Suprapubic skin (tissue), 4 donors: ENCODE measurements at regions not wholly inside any gene's neighbourhood (a gene's known extent, or its start where the extent isn't known, plus 50 kb on each side); places are given as distances from the start of the nearest gene placed in this dataset.

Experiments
- DNase-seq, 2 donors: peaks; one replicate each; pipeline ENCODE4 v3.0.0-alpha.2; 2019; ENCODE audit warnings: low spot score in 2 of 2
- H3K27ac ChIP-seq: fragments of 200-600 bp; sonication (generic); one replicate; pipeline ENCODE4 v1.5.1; 2019
- H3K27me3 ChIP-seq: fragments of 200-600 bp; sonication (generic); one replicate; pipeline ENCODE4 v1.5.1; 2019
- H3K36me3 ChIP-seq: fragments of 200-600 bp; sonication (generic); one replicate; pipeline ENCODE4 v1.5.1; 2019
- H3K4me1 ChIP-seq: fragments of 200-600 bp; sonication (generic); one replicate; pipeline ENCODE4 v1.5.1; 2019
- H3K4me3 ChIP-seq: fragments of 200-600 bp; sonication (generic); one replicate; pipeline ENCODE4 v1.5.1; 2019; ENCODE audit warnings: mild to moderate bottlenecking
- H3K9me3 ChIP-seq: fragments of 200-600 bp; sonication (generic); one replicate; pipeline ENCODE4 v1.5.1; 2019
- EP300 ChIP-seq: sonication (generic); formaldehyde crosslinking; IDR thresholded peaks from one replicate; pipeline ENCODE4 v1.6.1; 2017; ENCODE audit warnings: antibody characterized with exemption
- POLR2A ChIP-seq, 2 donors: fragments of 450-650 bp; IDR thresholded peaks; one replicate each; pipeline ENCODE4 v1.6.1; 2017; ENCODE audit warnings: antibody characterized with exemption in 2 of 2, mild to moderate bottlenecking in 2 of 2, moderate library complexity in 2 of 2
- POLR2AphosphoS5 ChIP-seq, 3 donors: sonication (generic); formaldehyde crosslinking; IDR thresholded peaks; one replicate each; pipeline ENCODE4 v1.6.1; 2017; ENCODE audit warnings: antibody characterized with exemption in 3 of 3
- WGBS: methylation state at CpG from one replicate; pipeline ENCODE4 v1.1.5; 2018; 5-methylcytosine and 5-hydroxymethylcytosine counted together
- TF ChIP-seq, protein P1 (sequence below), 2 donors: fragments of 200-600 bp in 1 of 2; fragments of 450-650 bp in 1 of 2; sonication (generic) in 1 of 2; IDR thresholded peaks; one replicate each; pipeline ENCODE4 v1.5.1; 2016 to 2019; ENCODE audit warnings: antibody characterized with exemption in 2 of 2, mild to moderate bottlenecking in 1 of 2, moderate library complexity in 1 of 2

GRCh38 chr1:79790950-79791349 lies 784.4 kb upstream of the ADGRL4 start:
- 67% methylated on average over 1 of the region's 1 CpG for WGBS
- Histone ChIP-seq H3K36me3 (no peaks in the 10 kb centered on the region), H3K27me3 (no peaks in the 10 kb centered on the region), H3K9me3 (no peaks in the 10 kb centered on the region), H3K27ac (no peak overlapping the region), H3K4me3 (no peak overlapping the region), H3K4me1 (no peaks in the 10 kb centered on the region)
- DNase-seq: no peak
- TF ChIP-seq EP300 (no peak), POLR2A (IDR thresholded peaks at IDR 0.05) (no peak), POLR2AphosphoS5 (IDR thresholded peaks at IDR 0.05) (no peak)
- TF ChIP-seq, protein P1, sequence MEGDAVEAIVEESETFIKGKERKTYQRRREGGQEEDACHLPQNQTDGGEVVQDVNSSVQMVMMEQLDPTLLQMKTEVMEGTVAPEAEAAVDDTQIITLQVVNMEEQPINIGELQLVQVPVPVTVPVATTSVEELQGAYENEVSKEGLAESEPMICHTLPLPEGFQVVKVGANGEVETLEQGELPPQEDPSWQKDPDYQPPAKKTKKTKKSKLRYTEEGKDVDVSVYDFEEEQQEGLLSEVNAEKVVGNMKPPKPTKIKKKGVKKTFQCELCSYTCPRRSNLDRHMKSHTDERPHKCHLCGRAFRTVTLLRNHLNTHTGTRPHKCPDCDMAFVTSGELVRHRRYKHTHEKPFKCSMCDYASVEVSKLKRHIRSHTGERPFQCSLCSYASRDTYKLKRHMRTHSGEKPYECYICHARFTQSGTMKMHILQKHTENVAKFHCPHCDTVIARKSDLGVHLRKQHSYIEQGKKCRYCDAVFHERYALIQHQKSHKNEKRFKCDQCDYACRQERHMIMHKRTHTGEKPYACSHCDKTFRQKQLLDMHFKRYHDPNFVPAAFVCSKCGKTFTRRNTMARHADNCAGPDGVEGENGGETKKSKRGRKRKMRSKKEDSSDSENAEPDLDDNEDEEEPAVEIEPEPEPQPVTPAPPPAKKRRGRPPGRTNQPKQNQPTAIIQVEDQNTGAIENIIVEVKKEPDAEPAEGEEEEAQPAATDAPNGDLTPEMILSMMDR (IDR thresholded peaks at IDR 0.05): no peak

- no peaks in the 10 kb centered on the region for H3K27me3 ChIP-seq
- no peak overlapping the region for H3K4me3 ChIP-seq
- WGBS: 76% methylated on average over 4 of the region's 4 CpGs
- H3K27ac ChIP-seq: no peak overlapping the region
- TF ChIP-seq, protein P1 (IDR thresholded peaks at IDR 0.05): no peak
- H3K36me3 ChIP-seq: no peaks in the 10 kb centered on the region
- DNase-seq: no peak
- no peaks in the 10 kb centered on the region for H3K4me1 ChIP-seq
- no peaks in the 10 kb centered on the region for H3K9me3 ChIP-seq
These were observed 781.1 kb upstream of the ADGRL4 start for GRCh38 chr1:79787631-79788030.

GRCh38 chr1:79785964-79786363 lies 779.4 kb upstream of the ADGRL4 start:
- Histone ChIP-seq H3K27ac (no peak overlapping the region), H3K36me3 (no peaks in the 10 kb centered on the region), H3K27me3 (no peaks in the 10 kb centered on the region), H3K4me1 (no peaks in the 10 kb centered on the region), H3K9me3 (no peaks in the 10 kb centered on the region), H3K4me3 (no peak overlapping the region)
- 94% methylated on average over 1 of the region's 1 CpG for WGBS
- no peak for DNase-seq
- TF ChIP-seq EP300 (no peak), POLR2AphosphoS5 (IDR thresholded peaks at IDR 0.05) (no peak), POLR2A (IDR thresholded peaks at IDR 0.05) (no peak)
- TF ChIP-seq, protein P1 (IDR thresholded peaks at IDR 0.05): no peak

- TF ChIP-seq POLR2A (IDR thresholded peaks at IDR 0.05) (no peak), POLR2AphosphoS5 (IDR thresholded peaks at IDR 0.05) (no peak), EP300 (no peak)
- TF ChIP-seq, protein P1 (IDR thresholded peaks at IDR 0.05): no peak
- Histone ChIP-seq H3K4me3 (no peak overlapping the region), H3K36me3 (no peaks in the 10 kb centered on the region), H3K27me3 (no peaks in the 10 kb centered on the region), H3K27ac (no peak overlapping the region), H3K4me1 (no peaks in the 10 kb centered on the region), H3K9me3 (no peaks in the 10 kb centered on the region)
- 88% methylated on average over 4 of the region's 4 CpGs for WGBS
- DNase-seq: no peak
These were observed 779.0 kb upstream of the ADGRL4 start for GRCh38 chr1:79785561-79785960.

DNA sequence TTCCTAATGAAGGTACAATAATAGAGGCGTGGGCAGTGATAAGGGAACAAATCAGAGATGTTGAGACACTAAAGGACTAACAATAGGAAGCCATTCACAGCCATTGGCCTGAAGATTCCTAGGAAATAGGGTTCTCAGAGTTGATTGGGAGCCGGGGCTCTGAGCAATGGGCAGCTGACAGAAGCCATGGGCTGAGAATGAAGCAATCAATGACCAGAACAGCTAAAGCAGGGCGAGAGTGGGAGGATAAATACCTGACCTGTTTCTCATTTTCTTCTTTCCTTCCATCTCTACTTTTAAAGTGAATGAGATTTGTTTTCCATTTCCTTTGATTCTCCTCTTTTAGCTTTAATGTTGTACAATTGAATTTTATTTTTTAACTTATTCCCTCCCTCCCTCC lies 774.7 kb upstream of the ADGRL4 start:
- Histone ChIP-seq H3K4me3 (no peak overlapping the region), H3K36me3 (no peaks in the 10 kb centered on the region), H3K27ac (no peak overlapping the region), H3K9me3 (no peaks in the 10 kb centered on the region), H3K4me1 (no peaks in the 10 kb centered on the region), H3K27me3 (no peaks in the 10 kb centered on the region)
- 81% methylated on average over 3 of the region's 3 CpGs for WGBS
- no peak for TF ChIP-seq EP300
- no peak for TF ChIP-seq POLR2A (IDR thresholded peaks at IDR 0.05)
- no peak for TF ChIP-seq POLR2AphosphoS5 (IDR thresholded peaks at IDR 0.05)
- TF ChIP-seq, protein P1 (IDR thresholded peaks at IDR 0.05): no peak
- DNase-seq: no peak
